Endothelial cell of umbilical vein (primary cell): ENCODE measurements at regions not wholly inside any gene's neighbourhood (a gene's known extent, or its start where the extent isn't known, plus 50 kb on each side); places are given as distances from the start of the nearest gene placed in this dataset.

Experiments used
- BruUV-seq: library from RNA; stranded (reverse); fragments of 400-500 nt; replicated peaks from 2 replicates; lab custom pipeline; 2021; lab: Mats Ljungman, UMichigan
- CTCF ChIA-PET: fragments of 300-600, 350-600 bp; sonication (Branson Sonifier 250); formaldehyde crosslinking; loops from one replicate; lab custom pipeline; 2021; ENCODE audit warnings: antibody characterized with exemption, inconsistent platforms; lab: Charles Lee
- POLR2A ChIA-PET: fragments of 300-600, 350-600 bp; sonication (Branson Sonifier 250); formaldehyde crosslinking; loops from one replicate; lab custom pipeline; 2021; ENCODE audit warnings: antibody characterized with exemption, inconsistent platforms; lab: Charles Lee
- DNase-seq: peaks from one replicate; pipeline ENCODE4 v3.0.0-alpha.2; 2011; ENCODE audit warnings: low read depth, low spot score
- FAIRE-seq: peaks from 2 replicates; lab custom pipeline; 2011; peaks lifted over from hg19 to GRCh38; lab: Jason Lieb, UNC
- H2AFZ ChIP-seq: 2 replicates; pipeline ENCODE4 v1.6.0; 2012; ENCODE audit warnings: low read depth, low read length, control low read depth, inconsistent platforms
- H3K27ac ChIP-seq: 2 replicates; pipeline ENCODE4 v1.5.1; 2011; ENCODE audit warnings: low read depth, mild to moderate bottlenecking, control low read depth, low read length, moderate library complexity; ENCODE audit not compliant: insufficient read depth
- H3K27me3 ChIP-seq, 2 experiments: 2 replicates each; pipeline versions ENCODE4 v1.6.0 to v1.6.1; 2011; ENCODE audit warnings: low read length in 2 of 2, mixed read lengths in 1 of 2; ENCODE audit not compliant: control insufficient read depth in 2 of 2, insufficient read depth in 2 of 2
- H3K36me3 ChIP-seq, 2 experiments: 2 replicates in 1 of 2; 3 replicates in 1 of 2; pipeline ENCODE4 v1.5.1; 2011; ENCODE audit warnings: low read length in 2 of 2, mild to moderate bottlenecking in 1 of 2, moderate library complexity in 1 of 2; ENCODE audit not compliant: control insufficient read depth in 2 of 2, insufficient read depth in 2 of 2; ENCODE audit errors: extremely low read depth in 1 of 2
- H3K4me1 ChIP-seq: 3 replicates; pipeline ENCODE4 v1.5.1; 2011; ENCODE audit warnings: mild to moderate bottlenecking, low read length; ENCODE audit not compliant: control insufficient read depth, insufficient read depth; ENCODE audit errors: extremely low read depth
- H3K4me2 ChIP-seq: 2 replicates; pipeline ENCODE4 v1.6.1; 2011; ENCODE audit warnings: low read length, control low read depth, mixed read lengths; ENCODE audit not compliant: insufficient read depth
- H3K4me3 ChIP-seq, 3 experiments: fragments of 200-600 bp in 1 of 3; sonication (generic), shearing (Covaris generic) in 1 of 3; replicated peaks in 1 of 3; 2 replicates each; pipeline ENCODE4 v1.5.1; 2011 to 2016; ENCODE audit warnings: control low read depth in 3 of 3, low read length in 3 of 3, mild to moderate bottlenecking in 2 of 3, inconsistent platforms in 1 of 3, low read depth in 1 of 3, moderate library complexity in 1 of 3; ENCODE audit not compliant: insufficient read depth in 1 of 3
- H3K79me2 ChIP-seq: 2 replicates; pipeline ENCODE4 v1.6.0; 2012; ENCODE audit warnings: low read length, inconsistent platforms; ENCODE audit not compliant: control insufficient read depth, insufficient read depth
- H3K9ac ChIP-seq: replicated peaks from 2 replicates; pipeline ENCODE3; 2011; ENCODE audit warnings: low read length, control low read depth; ENCODE audit not compliant: insufficient read depth; ENCODE audit errors: extremely low read depth
- H3K9me1 ChIP-seq: replicated peaks from 3 replicates; pipeline ENCODE4 v1.6.0; 2011; ENCODE audit warnings: mild to moderate bottlenecking, low read length; ENCODE audit not compliant: control insufficient read depth, insufficient read depth; ENCODE audit errors: extremely low read depth
- H3K9me3 ChIP-seq: replicated peaks from 2 replicates; pipeline ENCODE4 v1.5.1; 2012; ENCODE audit warnings: low read length, inconsistent platforms; ENCODE audit not compliant: control insufficient read depth, insufficient read depth
- H4K20me1 ChIP-seq: replicated peaks from 2 replicates; pipeline ENCODE3; 2011; ENCODE audit warnings: mild to moderate bottlenecking, low read length; ENCODE audit not compliant: control insufficient read depth, insufficient read depth; ENCODE audit errors: extremely low read depth
- EZH2 ChIP-seq: IDR thresholded peaks from 2 replicates; pipeline ENCODE4 v1.6.1; 2012; ENCODE audit warnings: borderline replicate concordance, low read depth, mild to moderate bottlenecking, moderate library complexity, low read length, inconsistent platforms; ENCODE audit not compliant: severe bottlenecking
- FOS ChIP-seq: IDR thresholded peaks from 2 replicates; pipeline ENCODE4 v1.6.1; 2011; ENCODE audit warnings: mild to moderate bottlenecking, low read length, moderate library complexity, borderline replicate concordance; ENCODE audit not compliant: insufficient read depth
- GATA2 ChIP-seq: IDR thresholded peaks from 2 replicates; pipeline ENCODE4 v1.7.0; 2011; ENCODE audit warnings: low read depth, mild to moderate bottlenecking, moderate library complexity, mixed read lengths, low read length; ENCODE audit not compliant: insufficient read length, insufficient read depth
- JUN ChIP-seq: IDR thresholded peaks from 2 replicates; pipeline ENCODE4 v1.6.1; 2011; ENCODE audit warnings: borderline replicate concordance, low read depth; ENCODE audit not compliant: insufficient read length, insufficient read depth
- MYC ChIP-seq: IDR thresholded peaks from one replicate; pipeline ENCODE4 v1.6.1; 2011; ENCODE audit warnings: mild to moderate bottlenecking, low read depth, low read length
- POLR2A ChIP-seq: IDR thresholded peaks from 2 replicates; pipeline ENCODE4 v1.6.1; 2012; ENCODE audit warnings: low read depth, mild to moderate bottlenecking, control low read depth, low read length
- POLR2AphosphoS5 ChIP-seq: IDR thresholded peaks from 2 replicates; pipeline ENCODE4 v1.6.1; 2012; ENCODE audit warnings: low read depth, mild to moderate bottlenecking, control low read depth, low read length, moderate library complexity; ENCODE audit not compliant: insufficient read depth
- dilution Hi-C: fragments of 300-500 bp; cut with MboI; formaldehyde crosslinking; loops from one replicate; pipeline ENCODE4 v1.15.0; 2019; ENCODE audit warnings: low sequenced_read_pairs; ENCODE audit not compliant: extremely low pct_ligation_motif_present
- intact Hi-C: fragments of 100-400 bp; cut with micrococcal nuclease; formaldehyde crosslinking; loops from one replicate; pipeline ENCODE4 v1.10.0; 2022
- TF ChIP-seq, protein P1 (sequence below): IDR thresholded peaks from 2 replicates; pipeline ENCODE4 v1.6.1; 2011; ENCODE audit not compliant: insufficient read depth, insufficient read length
- TF ChIP-seq, protein P2 (sequence below), 2 donors: IDR thresholded peaks; 1 replicate in 1 of 2; 2 replicates in 1 of 2; pipeline ENCODE4 v1.5.1; 2011; ENCODE audit warnings: low read length in 2 of 2, mild to moderate bottlenecking in 2 of 2, moderate library complexity in 2 of 2, control low read depth in 1 of 2, inconsistent platforms in 1 of 2, low read depth in 1 of 2; ENCODE audit not compliant: insufficient read depth in 1 of 2; ENCODE audit errors: extremely low read depth in 1 of 2

DNA sequence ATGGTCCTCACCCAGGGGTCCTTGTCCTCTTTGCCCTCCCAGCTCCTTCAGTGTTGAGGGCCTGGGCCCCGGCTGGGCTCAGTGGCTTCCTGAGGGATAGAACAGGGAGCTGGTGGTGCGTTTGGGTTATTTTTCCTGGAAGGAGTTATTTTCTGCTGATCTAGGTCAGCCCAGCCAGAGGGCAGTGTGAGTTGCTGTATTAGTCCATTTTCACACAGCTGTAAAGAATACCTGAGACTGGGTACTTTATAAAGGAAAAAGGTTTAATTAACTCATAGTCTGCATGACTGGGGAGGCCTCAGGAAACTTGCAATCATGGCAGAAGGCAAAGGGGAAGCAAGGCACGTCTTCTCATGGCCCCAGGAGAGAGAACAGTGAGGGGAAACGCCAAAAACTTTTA is 122.4 kb upstream of the PCBD1 start:
- intact Hi-C loops, result no loop called here
- no peak overlapping the region for H3K27ac ChIP-seq

More for the DNA sequence above, 122.4 kb upstream of the PCBD1 start:
- H3K9me3 ChIP-seq, result no peaks in the 10 kb centered on the region
- H3K36me3 ChIP-seq, result no peaks in the 10 kb centered on the region
- H3K4me2 ChIP-seq, result no peak overlapping the region
- BruUV-seq, result no TSS peak
- peaks cover 6% of the 10 kb centered on the region for H3K4me1 ChIP-seq
- H4K20me1 ChIP-seq, result no peaks in the 10 kb centered on the region
- no peaks in the 10 kb centered on the region for H3K9me1 ChIP-seq
- DNase-seq (no peak), FAIRE-seq (no peak)
- peaks cover 0 to 2% of the 10 kb centered on the region in 2 experiments for H3K27me3 ChIP-seq
- no peak overlapping the region for H3K9ac ChIP-seq
- H2AFZ ChIP-seq, result no peak overlapping the region
- no peaks in the 10 kb centered on the region for H3K79me2 ChIP-seq
- H3K4me3 ChIP-seq, result no peak overlapping the region
- TF ChIP-seq, protein P1, sequence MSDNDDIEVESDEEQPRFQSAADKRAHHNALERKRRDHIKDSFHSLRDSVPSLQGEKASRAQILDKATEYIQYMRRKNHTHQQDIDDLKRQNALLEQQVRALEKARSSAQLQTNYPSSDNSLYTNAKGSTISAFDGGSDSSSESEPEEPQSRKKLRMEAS, result no peak
- TF ChIP-seq EZH2 (no peak), POLR2AphosphoS5 (no peak), MYC (no peak), FOS (no peak), JUN (no peak), POLR2A (no peak), GATA2 (no peak)
- TF ChIP-seq, protein P2, sequence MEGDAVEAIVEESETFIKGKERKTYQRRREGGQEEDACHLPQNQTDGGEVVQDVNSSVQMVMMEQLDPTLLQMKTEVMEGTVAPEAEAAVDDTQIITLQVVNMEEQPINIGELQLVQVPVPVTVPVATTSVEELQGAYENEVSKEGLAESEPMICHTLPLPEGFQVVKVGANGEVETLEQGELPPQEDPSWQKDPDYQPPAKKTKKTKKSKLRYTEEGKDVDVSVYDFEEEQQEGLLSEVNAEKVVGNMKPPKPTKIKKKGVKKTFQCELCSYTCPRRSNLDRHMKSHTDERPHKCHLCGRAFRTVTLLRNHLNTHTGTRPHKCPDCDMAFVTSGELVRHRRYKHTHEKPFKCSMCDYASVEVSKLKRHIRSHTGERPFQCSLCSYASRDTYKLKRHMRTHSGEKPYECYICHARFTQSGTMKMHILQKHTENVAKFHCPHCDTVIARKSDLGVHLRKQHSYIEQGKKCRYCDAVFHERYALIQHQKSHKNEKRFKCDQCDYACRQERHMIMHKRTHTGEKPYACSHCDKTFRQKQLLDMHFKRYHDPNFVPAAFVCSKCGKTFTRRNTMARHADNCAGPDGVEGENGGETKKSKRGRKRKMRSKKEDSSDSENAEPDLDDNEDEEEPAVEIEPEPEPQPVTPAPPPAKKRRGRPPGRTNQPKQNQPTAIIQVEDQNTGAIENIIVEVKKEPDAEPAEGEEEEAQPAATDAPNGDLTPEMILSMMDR (IDR thresholded peaks at IDR 0.05; ENCODE audit: extremely low read depth in 1 of 2, insufficient read depth in 1 of 2, low read depth in 1 of 2, low read length in 2 of 2), result no peak
- dilution Hi-C loops, result no loop called here
- POLR2A ChIA-PET, result no interaction called here
- CTCF ChIA-PET, result interaction anchor here (0.6 to 2.7 kb wide), 9 partner anchors 12 to 276 kb away, joined by 3 to 9 read pairs (median 3); no protein-coding TSS in a partner anchor
